KMS-11 (cell line): ENCODE measurements at regions not wholly inside any gene's neighbourhood (a gene's known extent, or its start where the extent isn't known, plus 50 kb on each side); places are given as distances from the start of the nearest gene placed in this dataset.

Experiments used
- H2AFZ ChIP-seq: fragments of 200-600 bp; sonication (generic); 2 replicates; pipeline ENCODE4 v1.6.1; 2016; ENCODE audit warnings: antibody characterized with exemption, mixed run types, low read depth
- H3K27ac ChIP-seq: fragments of 200-600 bp; sonication (generic); 2 replicates; pipeline ENCODE4 v1.6.1; 2016; ENCODE audit warnings: mild to moderate bottlenecking, mixed run types
- H3K27me3 ChIP-seq: fragments of 200-600 bp; sonication (generic); 2 replicates; pipeline ENCODE4 v1.6.1; 2017; ENCODE audit warnings: mild to moderate bottlenecking, low read depth, mixed run types, moderate library complexity; ENCODE audit not compliant: insufficient read depth
- H3K36me3 ChIP-seq: fragments of 200-600 bp; sonication (generic); 2 replicates; pipeline ENCODE4 v1.6.1; 2017; ENCODE audit warnings: mild to moderate bottlenecking, mixed run types; ENCODE audit not compliant: insufficient read depth
- H3K4me1 ChIP-seq: fragments of 200-600 bp; sonication (generic); 2 replicates; pipeline ENCODE4 v1.6.1; 2016; ENCODE audit warnings: mild to moderate bottlenecking, low read depth, mixed run types; ENCODE audit not compliant: poor library complexity, severe bottlenecking
- H3K4me2 ChIP-seq: fragments of 200-600 bp; sonication (generic); 2 replicates; pipeline ENCODE4 v1.7.0; 2016; ENCODE audit warnings: mild to moderate bottlenecking, mixed run types
- H3K4me3 ChIP-seq: fragments of 200-600 bp; sonication (generic); IDR thresholded peaks from 2 replicates; pipeline ENCODE4 v1.6.1; 2017; ENCODE audit warnings: low read depth, low read length, mixed read lengths; ENCODE audit not compliant: insufficient read depth
- H3K79me2 ChIP-seq: fragments of 200-600 bp; sonication (generic); 2 replicates; pipeline ENCODE4 v1.6.1; 2016; ENCODE audit warnings: low read depth, mixed run types; ENCODE audit not compliant: insufficient read depth
- H3K9ac ChIP-seq: fragments of 200-600 bp; sonication (generic); 2 replicates; pipeline ENCODE4 v1.6.1; 2016; ENCODE audit warnings: mild to moderate bottlenecking, mixed run types
- H4K20me1 ChIP-seq: fragments of 200-600 bp; sonication (generic); 2 replicates; pipeline ENCODE4 v1.6.1; 2016; ENCODE audit warnings: mild to moderate bottlenecking, mixed run types; ENCODE audit not compliant: insufficient read depth
- CTCF ChIP-seq: fragments of 200-600 bp; sonication (generic); conservative IDR thresholded peaks from 2 replicates; pipeline ENCODE4 v1.6.1; 2017; ENCODE audit warnings: low read depth, mild to moderate bottlenecking, antibody characterized with exemption, low read length, moderate library complexity, mixed read lengths

DNA sequence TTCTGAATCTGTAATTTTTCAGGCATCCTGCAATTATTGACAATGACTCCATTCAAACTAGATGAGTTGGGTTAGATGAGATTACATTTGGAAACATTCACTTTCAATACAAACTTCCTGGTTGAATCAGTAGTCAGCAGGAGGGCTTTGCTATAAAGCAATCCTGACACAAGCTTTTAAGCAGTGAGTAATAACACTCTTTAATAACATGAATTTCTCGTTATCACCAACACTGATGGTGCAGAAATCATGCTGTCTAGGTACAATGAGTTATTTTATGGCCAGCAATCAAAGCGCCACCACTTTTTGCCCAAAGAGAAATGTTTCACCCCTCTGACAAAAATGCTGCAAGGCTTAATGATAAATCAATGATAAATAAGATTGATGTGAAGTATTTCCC, 474.8 kb upstream of the CNTN4 start:
- Histone ChIP-seq H3K79me2 (no peaks in the 10 kb centered on the region), H3K27me3 (no peaks in the 10 kb centered on the region), H3K4me1 (no peaks in the 10 kb centered on the region), H2AFZ (no peak overlapping the region), H4K20me1 (no peaks in the 10 kb centered on the region), H3K4me3 (no peak overlapping the region), H3K4me2 (no peak overlapping the region), H3K9ac (no peak overlapping the region), H3K27ac (no peak overlapping the region), H3K36me3 (no peaks in the 10 kb centered on the region)
- no peak for TF ChIP-seq CTCF

GRCh38 chr3:1632128-1632527, 466.5 kb upstream of the CNTN4 start:
- no peak overlapping the region for H3K9ac ChIP-seq
- no peaks in the 10 kb centered on the region for H4K20me1 ChIP-seq
- H3K4me1 ChIP-seq, result no peaks in the 10 kb centered on the region
- TF ChIP-seq CTCF, result no peak
- H3K27me3 ChIP-seq, result no peaks in the 10 kb centered on the region
- H3K4me3 ChIP-seq, result no peak overlapping the region
- H3K36me3 ChIP-seq, result no peaks in the 10 kb centered on the region
- H2AFZ ChIP-seq, result no peak overlapping the region
- H3K4me2 ChIP-seq, result no peak overlapping the region
- no peak overlapping the region for H3K27ac ChIP-seq
- H3K79me2 ChIP-seq, result no peaks in the 10 kb centered on the region

GRCh38 chr3:1661839-1662238, 436.8 kb upstream of the CNTN4 start:
- Histone ChIP-seq H2AFZ (no peak overlapping the region), H3K27ac (no peak overlapping the region), H3K79me2 (no peaks in the 10 kb centered on the region), H3K27me3 (no peaks in the 10 kb centered on the region), H3K4me2 (no peak overlapping the region), H3K4me3 (no peak overlapping the region), H3K4me1 (no peaks in the 10 kb centered on the region), H3K36me3 (no peaks in the 10 kb centered on the region), H4K20me1 (no peaks in the 10 kb centered on the region), H3K9ac (no peak overlapping the region)
- no peak for TF ChIP-seq CTCF

DNA sequence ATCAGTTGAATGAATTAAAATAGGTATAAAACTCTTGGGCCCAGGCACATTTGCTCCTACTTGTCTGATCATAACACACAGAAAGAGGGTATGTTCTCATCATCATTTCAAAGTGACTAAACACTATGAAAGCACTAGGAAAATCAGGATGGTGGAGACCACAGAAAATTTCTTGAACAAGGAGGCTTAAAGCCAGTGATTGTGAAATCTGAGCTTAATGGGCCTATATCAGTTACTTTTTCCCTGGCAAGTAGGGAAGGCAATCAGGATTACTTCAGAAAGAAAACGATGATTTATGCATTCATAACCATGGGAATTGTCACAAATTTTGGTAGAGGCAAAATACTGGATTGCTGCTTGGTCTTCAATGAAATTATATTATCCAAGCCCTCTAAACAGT, 434.4 kb upstream of the CNTN4 start:
- Histone ChIP-seq H3K4me1 (no peaks in the 10 kb centered on the region), H3K36me3 (no peaks in the 10 kb centered on the region), H2AFZ (no peak overlapping the region), H3K27me3 (no peaks in the 10 kb centered on the region), H3K9ac (no peak overlapping the region), H3K4me2 (no peak overlapping the region), H3K27ac (no peak overlapping the region), H3K4me3 (no peak overlapping the region), H3K79me2 (no peaks in the 10 kb centered on the region), H4K20me1 (no peaks in the 10 kb centered on the region)
- TF ChIP-seq CTCF, result no peak

DNA sequence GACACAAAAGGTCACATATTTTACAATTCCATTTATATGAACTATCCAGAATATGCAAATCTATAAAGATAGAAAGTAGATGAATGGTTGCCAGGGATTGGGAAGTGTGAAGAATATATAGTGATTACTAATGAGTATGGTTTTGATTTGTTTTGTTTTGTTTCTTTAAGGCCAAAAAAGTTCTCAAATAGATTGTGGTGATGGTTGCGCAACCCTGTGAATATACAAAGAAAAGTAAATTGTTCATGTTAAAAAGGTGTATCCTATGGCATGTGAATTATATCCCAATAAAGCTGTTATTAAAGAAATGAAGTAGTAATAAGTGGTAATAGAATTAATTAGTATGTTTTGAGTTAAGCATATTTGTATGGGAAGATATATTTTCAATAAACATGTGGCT, 431.8 kb upstream of the CNTN4 start:
- no peak overlapping the region for H2AFZ ChIP-seq

More for the DNA sequence above, 431.8 kb upstream of the CNTN4 start:
- Histone ChIP-seq H3K4me2 (no peak overlapping the region), H4K20me1 (no peaks in the 10 kb centered on the region), H3K9ac (no peak overlapping the region), H3K4me1 (no peaks in the 10 kb centered on the region), H3K27ac (no peak overlapping the region), H3K79me2 (no peaks in the 10 kb centered on the region), H3K27me3 (no peaks in the 10 kb centered on the region), H3K36me3 (no peaks in the 10 kb centered on the region), H3K4me3 (no peak overlapping the region)
- no peak for TF ChIP-seq CTCF
